ENCODE measurements at regions not wholly inside any gene's neighbourhood (a gene's known extent, or its start where the extent isn't known, plus 50 kb on each side); places are given as distances from the start of the nearest gene placed in this dataset.
A peak's percentile ranks its signal among the peaks of the same experiment; 100 is the strongest.

- no peaks in the 10 kb centered on the region for H3K36me3 ChIP-seq (replicated peaks in 1 of 2; ENCODE audit: control insufficient read depth in 2 of 2, insufficient read depth in 2 of 2, low read length in 2 of 2)
- H2AFZ ChIP-seq (ENCODE audit: low read length): peak overlapping the region; percentile 90
- H3K9me3 ChIP-seq (replicated peaks in 1 of 2; ENCODE audit: control insufficient read depth in 2 of 2, insufficient read depth in 1 of 2, low read depth in 1 of 2, low read length in 2 of 2): no peaks in the 10 kb centered on the region
- no peak overlapping the region for H2BK15ac ChIP-seq (ENCODE audit: low read length)
- H2AK5ac ChIP-seq (ENCODE audit: low read depth, low read length): no peak overlapping the region
- H3K18ac ChIP-seq (ENCODE audit: low read length): peak overlapping the region; percentile 54
- no peaks in the 10 kb centered on the region for H3K27me3 ChIP-seq (ENCODE audit: control insufficient read depth in 3 of 3, insufficient read depth in 3 of 3, low read depth in 1 of 3, low read length in 3 of 3)
- H3K14ac ChIP-seq (ENCODE audit: low read length): no peak overlapping the region
- peak overlapping the region; percentile 83 for H3K9ac ChIP-seq (ENCODE audit: low read depth, low read length, poor library complexity)
- peak overlapping the region; percentile 70 to 89 for H3K4me3 ChIP-seq (ENCODE audit: low read length in 2 of 2)
- no peaks in the 10 kb centered on the region for H3K79me1 ChIP-seq (ENCODE audit: low read depth, low read length)
- peak; percentile 87 for DNase-seq (ENCODE audit: low spot score)
- H3K4me1 ChIP-seq (ENCODE audit: control insufficient read depth in 2 of 2, insufficient read depth in 1 of 2, low read depth in 1 of 2, low read length in 2 of 2): peaks cover 0 to 2% of the 10 kb centered on the region in 2 donors
- H3K23ac ChIP-seq (ENCODE audit: low read depth, low read length, poor library complexity): no peak overlapping the region
- H4K8ac ChIP-seq (ENCODE audit: low read depth, low read length): no peak overlapping the region
- no peak overlapping the region for H2BK12ac ChIP-seq (ENCODE audit: low read length)
- no peak overlapping the region for H4K91ac ChIP-seq (ENCODE audit: low read depth, low read length, poor library complexity)
- H2BK5ac ChIP-seq (ENCODE audit: low read length): no peak overlapping the region
- no peak overlapping the region for H3K4ac ChIP-seq (ENCODE audit: low read length)
- H3K4me2 ChIP-seq (ENCODE audit: insufficient read depth, low read length, poor library complexity, severe bottlenecking): peak overlapping the region; percentile 46
- H3K27ac ChIP-seq (replicated peaks; ENCODE audit: low read length): peak overlapping the region; percentile 84
- WGBS, 2 donors (ENCODE audit: extremely low coverage in 2 of 2, insufficient read length in 2 of 2, insufficient replicate concordance in 1 of 2): no CpG with 5 or more reads among the region's 27 CpGs
- H2BK120ac ChIP-seq (ENCODE audit: low read depth, low read length): no peak overlapping the region
Measured at GRCh38 chr6:28648035-28648877, 122.6 kb downstream of the GPX5 start.

GRCh38 chr6:28648878-28649375 is 123.2 kb downstream of the GPX5 start:
- peak overlapping the region; percentile 90 for H2AFZ ChIP-seq (ENCODE audit: low read length)
- H3K9ac ChIP-seq (ENCODE audit: low read depth, low read length, poor library complexity): no peak overlapping the region
- no peak overlapping the region for H3K23ac ChIP-seq (ENCODE audit: low read depth, low read length, poor library complexity)
- no peak overlapping the region for H2BK120ac ChIP-seq (ENCODE audit: low read depth, low read length)
- no peaks in the 10 kb centered on the region for H3K4me1 ChIP-seq (ENCODE audit: control insufficient read depth in 2 of 2, insufficient read depth in 1 of 2, low read depth in 1 of 2, low read length in 2 of 2)
- no peak for DNase-seq (ENCODE audit: low spot score)
- H3K9me3 ChIP-seq (replicated peaks in 1 of 2; ENCODE audit: control insufficient read depth in 2 of 2, insufficient read depth in 1 of 2, low read depth in 1 of 2, low read length in 2 of 2): no peaks in the 10 kb centered on the region
- peak overlapping the region; percentile 46 for H3K4me2 ChIP-seq (ENCODE audit: insufficient read depth, low read length, poor library complexity, severe bottlenecking)
- H3K18ac ChIP-seq (ENCODE audit: low read length): no peak overlapping the region
- no peaks in the 10 kb centered on the region for H3K27me3 ChIP-seq (ENCODE audit: control insufficient read depth in 3 of 3, insufficient read depth in 3 of 3, low read depth in 1 of 3, low read length in 3 of 3)
- no peak overlapping the region for H4K91ac ChIP-seq (ENCODE audit: low read depth, low read length, poor library complexity)
- H2BK12ac ChIP-seq (ENCODE audit: low read length): no peak overlapping the region
- no peak overlapping the region for H4K8ac ChIP-seq (ENCODE audit: low read depth, low read length)
- H3K79me1 ChIP-seq (ENCODE audit: low read depth, low read length): no peaks in the 10 kb centered on the region
- peak overlapping the region; percentile 84 for H3K27ac ChIP-seq (replicated peaks; ENCODE audit: low read length)
- WGBS, 2 donors (ENCODE audit: extremely low coverage in 2 of 2, insufficient read length in 2 of 2, insufficient replicate concordance in 1 of 2): no CpG with 5 or more reads among the region's 10 CpGs
- no peaks in the 10 kb centered on the region for H3K36me3 ChIP-seq (replicated peaks in 1 of 2; ENCODE audit: control insufficient read depth in 2 of 2, insufficient read depth in 2 of 2, low read length in 2 of 2)
- H3K14ac ChIP-seq (ENCODE audit: low read length): no peak overlapping the region
- no peak overlapping the region for H3K4ac ChIP-seq (ENCODE audit: low read length)
- no peak overlapping the region for H2BK5ac ChIP-seq (ENCODE audit: low read length)
- peak overlapping the region; percentile 70 to 89 for H3K4me3 ChIP-seq (ENCODE audit: low read length in 2 of 2)
- H2BK15ac ChIP-seq (ENCODE audit: low read length): no peak overlapping the region
- H2AK5ac ChIP-seq (ENCODE audit: low read depth, low read length): no peak overlapping the region

GRCh38 chr6:28651161-28651560 is 125.5 kb downstream of the GPX5 start:
- no peaks in the 10 kb centered on the region for H3K4me1 ChIP-seq (ENCODE audit: control insufficient read depth in 2 of 2, insufficient read depth in 1 of 2, low read depth in 1 of 2, low read length in 2 of 2)

GRCh38 chr6:28653876-28654275 is 128.2 kb downstream of the GPX5 start:
- no CpG with 5 or more reads among the region's 4 CpGs for WGBS, 2 donors (ENCODE audit: extremely low coverage in 2 of 2, insufficient read length in 2 of 2, insufficient replicate concordance in 1 of 2)
- H3K36me3 ChIP-seq (replicated peaks in 1 of 2; ENCODE audit: control insufficient read depth in 2 of 2, insufficient read depth in 2 of 2, low read length in 2 of 2): no peaks in the 10 kb centered on the region
- H3K4me3 ChIP-seq (ENCODE audit: low read length in 2 of 2): no peak overlapping the region
- H3K27ac ChIP-seq (replicated peaks; ENCODE audit: low read length): no peak overlapping the region
- H3K9ac ChIP-seq (ENCODE audit: low read depth, low read length, poor library complexity): no peak overlapping the region
- H2AK5ac ChIP-seq (ENCODE audit: low read depth, low read length): no peak overlapping the region
- peaks cover 0 to 9% (median 0%) of the 10 kb centered on the region in 3 experiments for H3K27me3 ChIP-seq (ENCODE audit: control insufficient read depth in 3 of 3, insufficient read depth in 3 of 3, low read depth in 1 of 3, low read length in 3 of 3)
- no peak overlapping the region for H2BK5ac ChIP-seq (ENCODE audit: low read length)
- H3K18ac ChIP-seq (ENCODE audit: low read length): no peak overlapping the region
- no peaks in the 10 kb centered on the region for H3K9me3 ChIP-seq (replicated peaks in 1 of 2; ENCODE audit: control insufficient read depth in 2 of 2, insufficient read depth in 1 of 2, low read depth in 1 of 2, low read length in 2 of 2)
- H2AFZ ChIP-seq (ENCODE audit: low read length): no peak overlapping the region
- H4K8ac ChIP-seq (ENCODE audit: low read depth, low read length): no peak overlapping the region
- H3K14ac ChIP-seq (ENCODE audit: low read length): no peak overlapping the region
- no peak overlapping the region for H4K91ac ChIP-seq (ENCODE audit: low read depth, low read length, poor library complexity)
- H2BK120ac ChIP-seq (ENCODE audit: low read depth, low read length): no peak overlapping the region
- no peak overlapping the region for H3K23ac ChIP-seq (ENCODE audit: low read depth, low read length, poor library complexity)
- no peak for DNase-seq (ENCODE audit: low spot score)
- peaks cover 0 to 3% of the 10 kb centered on the region in 2 donors for H3K4me1 ChIP-seq (ENCODE audit: control insufficient read depth in 2 of 2, insufficient read depth in 1 of 2, low read depth in 1 of 2, low read length in 2 of 2)
- H2BK15ac ChIP-seq (ENCODE audit: low read length): no peak overlapping the region
- H3K79me1 ChIP-seq (ENCODE audit: low read depth, low read length): no peaks in the 10 kb centered on the region
- H2BK12ac ChIP-seq (ENCODE audit: low read length): no peak overlapping the region
- H3K4ac ChIP-seq (ENCODE audit: low read length): no peak overlapping the region
- no peak overlapping the region for H3K4me2 ChIP-seq (ENCODE audit: insufficient read depth, low read length, poor library complexity, severe bottlenecking)

More at GRCh38 chr6:28651161-28651560, 125.5 kb downstream of the GPX5 start:
- Histone ChIP-seq H3K36me3 (replicated peaks in 1 of 2; ENCODE audit: control insufficient read depth in 2 of 2, insufficient read depth in 2 of 2, low read length in 2 of 2) (no peaks in the 10 kb centered on the region), H3K4ac (ENCODE audit: low read length) (no peak overlapping the region), H2BK12ac (ENCODE audit: low read length) (no peak overlapping the region), H3K9ac (ENCODE audit: low read depth, low read length, poor library complexity) (no peak overlapping the region), H3K27ac (replicated peaks; ENCODE audit: low read length) (no peak overlapping the region), H3K4me2 (ENCODE audit: insufficient read depth, low read length, poor library complexity, severe bottlenecking) (no peak overlapping the region), H3K23ac (ENCODE audit: low read depth, low read length, poor library complexity) (no peak overlapping the region), H3K14ac (ENCODE audit: low read length) (no peak overlapping the region), H3K18ac (ENCODE audit: low read length) (no peak overlapping the region), H4K8ac (ENCODE audit: low read depth, low read length) (no peak overlapping the region), H4K91ac (ENCODE audit: low read depth, low read length, poor library complexity) (no peak overlapping the region), H3K9me3 (replicated peaks in 1 of 2; ENCODE audit: control insufficient read depth in 2 of 2, insufficient read depth in 1 of 2, low read depth in 1 of 2, low read length in 2 of 2) (no peaks in the 10 kb centered on the region), H3K27me3 (ENCODE audit: control insufficient read depth in 3 of 3, insufficient read depth in 3 of 3, low read depth in 1 of 3, low read length in 3 of 3) (no peaks in the 10 kb centered on the region), H3K79me1 (ENCODE audit: low read depth, low read length) (no peaks in the 10 kb centered on the region), H2AFZ (ENCODE audit: low read length) (no peak overlapping the region), H2BK15ac (ENCODE audit: low read length) (no peak overlapping the region), H2AK5ac (ENCODE audit: low read depth, low read length) (no peak overlapping the region), H2BK120ac (ENCODE audit: low read depth, low read length) (no peak overlapping the region), H2BK5ac (ENCODE audit: low read length) (no peak overlapping the region), H3K4me3 (ENCODE audit: low read length in 2 of 2) (no peak overlapping the region)
- no CpG with 5 or more reads among the region's 6 CpGs for WGBS, 2 donors (ENCODE audit: extremely low coverage in 2 of 2, insufficient read length in 2 of 2, insufficient replicate concordance in 1 of 2)
- DNase-seq (ENCODE audit: low spot score): no peak

Measured in neuronal stem cell (in vitro differentiated cells).